GM12891 (cell line): ENCODE measurements at regions not wholly inside any gene's neighbourhood (a gene's known extent, or its start where the extent isn't known, plus 50 kb on each side); places are given as distances from the start of the nearest gene placed in this dataset.

ENCODE experiments used
- DNase-seq: peaks from one replicate; pipeline ENCODE4 v3.0.0; 2011; ENCODE audit warnings: low spot score; ENCODE audit not compliant: insufficient read length
- FAIRE-seq: peaks from 2 replicates; lab custom pipeline; 2011; peaks lifted over from hg19 to GRCh38; lab: Jason Lieb, UNC
- PAX5 ChIP-seq: IDR thresholded peaks from 2 replicates; pipeline ENCODE4 v1.6.1; 2011; ENCODE audit warnings: low read length, moderate library complexity, mild to moderate bottlenecking; ENCODE audit not compliant: insufficient read depth, severe bottlenecking
- POLR2A ChIP-seq: IDR thresholded peaks from 2 replicates; pipeline ENCODE4 v1.6.1; 2011; ENCODE audit warnings: low read depth, low read length, control low read depth
- POLR2AphosphoS5 ChIP-seq: IDR thresholded peaks from 2 replicates; pipeline ENCODE4 v1.6.1; 2011; ENCODE audit warnings: low read depth, low read length, control low read depth
- POU2F2 ChIP-seq: IDR thresholded peaks from 2 replicates; pipeline ENCODE4 v1.6.1; 2011; ENCODE audit warnings: low read depth, mild to moderate bottlenecking, control low read depth, low read length, moderate library complexity
- SPI1 ChIP-seq: IDR thresholded peaks from 2 replicates; pipeline ENCODE4 v1.6.1; 2011; ENCODE audit warnings: low read depth, low read length, control low read depth
- TAF1 ChIP-seq: IDR thresholded peaks from 2 replicates; pipeline ENCODE4 v1.6.1; 2011; ENCODE audit warnings: low read depth, low read length, control low read depth

GRCh38 chr18:73462092-73462491 lies 594.3 kb upstream of the NETO1 start:
- no peak for TF ChIP-seq SPI1
- TF ChIP-seq POU2F2, result no peak
- no peak for TF ChIP-seq POLR2AphosphoS5
- TF ChIP-seq POLR2A, result no peak
- TF ChIP-seq TAF1, result no peak
- TF ChIP-seq PAX5, result no peak
- no peak for FAIRE-seq
- DNase-seq, result no peak

- TF ChIP-seq POLR2A, result no peak
- TF ChIP-seq SPI1, result no peak
- no peak for TF ChIP-seq POU2F2
- no peak for TF ChIP-seq POLR2AphosphoS5
- no peak for TF ChIP-seq TAF1
- DNase-seq, result no peak
- no peak for FAIRE-seq
Measured at GRCh38 chr18:73461780-73462059, 593.9 kb upstream of the NETO1 start.

GRCh38 chr18:73461038-73461779 lies 593.4 kb upstream of the NETO1 start:
- DNase-seq (no peak), FAIRE-seq (no peak)
- TF ChIP-seq POLR2AphosphoS5 (no peak), TAF1 (no peak), SPI1 (no peak), PAX5 (no peak), POLR2A (no peak), POU2F2 (no peak)

GRCh38 chr18:73458186-73458964 lies 590.6 kb upstream of the NETO1 start:
- no peak for TF ChIP-seq TAF1
- no peak for TF ChIP-seq POLR2A
- TF ChIP-seq SPI1, result no peak
- no peak for TF ChIP-seq POLR2AphosphoS5
- TF ChIP-seq PAX5, result no peak
- no peak for TF ChIP-seq POU2F2
- DNase-seq (no peak), FAIRE-seq (no peak)

- no peak for TF ChIP-seq TAF1
- TF ChIP-seq POLR2AphosphoS5, result no peak
- TF ChIP-seq POLR2A, result no peak
- TF ChIP-seq POU2F2, result no peak
- TF ChIP-seq SPI1, result no peak
- TF ChIP-seq PAX5, result no peak
- DNase-seq (no peak), FAIRE-seq (no peak)
Measured at GRCh38 chr18:73456643-73457042, 588.9 kb upstream of the NETO1 start.

- FAIRE-seq (no peak), DNase-seq (no peak)
- no peak for TF ChIP-seq POU2F2
- no peak for TF ChIP-seq TAF1
Measured at GRCh38 chr18:73452866-73453265, 585.1 kb upstream of the NETO1 start.

GRCh38 chr18:73446502-73446901 lies 578.7 kb upstream of the NETO1 start:
- FAIRE-seq, result no peak
- no peak for DNase-seq
- TF ChIP-seq SPI1 (no peak), POLR2A (no peak), POU2F2 (no peak), TAF1 (no peak), PAX5 (no peak), POLR2AphosphoS5 (no peak)

- no peak for FAIRE-seq
- DNase-seq, result no peak
- TF ChIP-seq PAX5 (no peak), POLR2AphosphoS5 (no peak), POLR2A (no peak), SPI1 (no peak), POU2F2 (no peak), TAF1 (no peak)
Measured at GRCh38 chr18:73431620-73432019, 563.8 kb upstream of the NETO1 start.

GRCh38 chr18:73421010-73421409 lies 553.2 kb upstream of the NETO1 start:
- FAIRE-seq (no peak), DNase-seq (no peak)
- TF ChIP-seq SPI1 (no peak), POU2F2 (no peak)

GRCh38 chr18:73419531-73419930 lies 551.7 kb upstream of the NETO1 start:
- no peak for FAIRE-seq
- no peak for DNase-seq
- TF ChIP-seq SPI1 (no peak), POLR2A (no peak), POLR2AphosphoS5 (no peak), PAX5 (no peak), POU2F2 (no peak), TAF1 (no peak)
